Activated CD8-positive, alpha-beta T cell treated with anti-CD3 and anti-CD28 coated beads, Interleukin-2, amount 10 ng/mL, durations not matched to agents 7 days and 5 days (primary cell): ENCODE measurements at regions not wholly inside any gene's neighbourhood (a gene's known extent, or its start where the extent isn't known, plus 50 kb on each side); places are given as distances from the start of the nearest gene placed in this dataset.

ENCODE experiments used
- ATAC-seq: fragments of 150-1000 bp; cut with Tn5 transposase; one replicate; pipeline ENCODE4 v1.10.0; 2021; ENCODE audit warnings: moderate library complexity
- CTCF ChIA-PET: fragments of 350-600 bp; sonication (Branson Sonifier 250); formaldehyde crosslinking; loops from one replicate; lab custom pipeline; 2021; ENCODE audit warnings: antibody characterized with exemption; lab: Charles Lee
- POLR2A ChIA-PET: fragments of 350-600 bp; sonication (Branson Sonifier 250); formaldehyde crosslinking; loops from one replicate; lab custom pipeline; 2021; ENCODE audit warnings: antibody characterized with exemption; lab: Charles Lee
- DNase-seq: peaks from one replicate; pipeline ENCODE4 v3.0.0-alpha.2; 2020
- H3K27ac Mint-ChIP-seq: one replicate; pipeline ENCODE4 v1.8.0; 2021; ENCODE audit warnings: mild to moderate bottlenecking, mixed read lengths
- H3K27me3 Mint-ChIP-seq: one replicate; pipeline ENCODE4 v1.8.0; 2021; ENCODE audit warnings: low read depth, mixed read lengths
- H3K36me3 Mint-ChIP-seq: one replicate; pipeline ENCODE4 v1.8.0; 2021; ENCODE audit warnings: low read depth, mixed read lengths
- H3K4me1 Mint-ChIP-seq: one replicate; pipeline ENCODE4 v1.8.0; 2021; ENCODE audit warnings: low read depth, mixed read lengths
- H3K4me3 Mint-ChIP-seq: one replicate; pipeline ENCODE4 v1.8.0; 2021; ENCODE audit warnings: mild to moderate bottlenecking, mixed read lengths
- H3K9me3 Mint-ChIP-seq: one replicate; pipeline ENCODE4 v1.8.0; 2022; ENCODE audit warnings: mixed read lengths; ENCODE audit not compliant: insufficient read depth

GRCh38 chr2:48126162-48126561 lies 188.3 kb upstream of the FOXN2 start:
- H3K27ac Mint-ChIP-seq = no peak overlapping the region
- H3K36me3 Mint-ChIP-seq = no peaks in the 10 kb centered on the region
- ChIA-PET POLR2A (no interaction called here), CTCF (no interaction called here)
- H3K4me3 Mint-ChIP-seq = no peak overlapping the region
- DNase-seq (no peak), ATAC-seq (no peak)
- no peaks in the 10 kb centered on the region for H3K27me3 Mint-ChIP-seq
- H3K9me3 Mint-ChIP-seq = no peaks in the 10 kb centered on the region
- H3K4me1 Mint-ChIP-seq = peaks cover 3% of the 10 kb centered on the region

- Mint-ChIP-seq H3K9me3 (no peaks in the 10 kb centered on the region), H3K27ac (no peak overlapping the region), H3K27me3 (no peaks in the 10 kb centered on the region), H3K4me3 (no peak overlapping the region), H3K36me3 (no peaks in the 10 kb centered on the region), H3K4me1 (no peaks in the 10 kb centered on the region)
- POLR2A ChIA-PET = no interaction called here
- CTCF ChIA-PET = no interaction called here
- DNase-seq = no peak
- no peak for ATAC-seq
These were observed 186.8 kb upstream of the FOXN2 start for GRCh38 chr2:48127612-48128191.

- Mint-ChIP-seq H3K36me3 (no peaks in the 10 kb centered on the region), H3K4me1 (no peaks in the 10 kb centered on the region), H3K9me3 (no peaks in the 10 kb centered on the region), H3K27me3 (no peaks in the 10 kb centered on the region), H3K27ac (no peak overlapping the region), H3K4me3 (no peak overlapping the region)
- CTCF ChIA-PET = interaction anchor here (0.6 to 1.4 kb wide), 2 partner anchors 10 to 11 kb away, joined by 3 read pairs; no protein-coding TSS in a partner anchor
- POLR2A ChIA-PET = no interaction called here
- ATAC-seq (no peak), DNase-seq (no peak)
These were observed 185.1 kb upstream of the FOXN2 start for GRCh38 chr2:48129293-48129950.

GRCh38 chr2:48131539-48132270 lies 182.8 kb upstream of the FOXN2 start:
- H3K27me3 Mint-ChIP-seq = no peaks in the 10 kb centered on the region
- ChIA-PET CTCF (no interaction called here), POLR2A (no interaction called here)
- H3K27ac Mint-ChIP-seq = no peak overlapping the region
- no peak overlapping the region for H3K4me3 Mint-ChIP-seq
- no peak for ATAC-seq
- no peaks in the 10 kb centered on the region for H3K4me1 Mint-ChIP-seq
- H3K36me3 Mint-ChIP-seq = no peaks in the 10 kb centered on the region
- H3K9me3 Mint-ChIP-seq = no peaks in the 10 kb centered on the region
- DNase-seq = no peak

GRCh38 chr2:48132271-48132625 lies 182.2 kb upstream of the FOXN2 start:
- Mint-ChIP-seq H3K36me3 (no peaks in the 10 kb centered on the region), H3K4me3 (no peak overlapping the region), H3K27me3 (no peaks in the 10 kb centered on the region), H3K4me1 (no peaks in the 10 kb centered on the region), H3K27ac (no peak overlapping the region), H3K9me3 (no peaks in the 10 kb centered on the region)
- ATAC-seq (no peak), DNase-seq (no peak)
- CTCF ChIA-PET = no interaction called here
- POLR2A ChIA-PET = no interaction called here

GRCh38 chr2:48134704-48135103 lies 179.8 kb upstream of the FOXN2 start:
- DNase-seq = no peak
- Mint-ChIP-seq H3K27me3 (no peaks in the 10 kb centered on the region), H3K4me1 (no peaks in the 10 kb centered on the region), H3K9me3 (no peaks in the 10 kb centered on the region), H3K27ac (no peak overlapping the region), H3K4me3 (no peak overlapping the region), H3K36me3 (no peaks in the 10 kb centered on the region)
- ATAC-seq = no peak
- ChIA-PET POLR2A (no interaction called here), CTCF (interaction anchor here (1.3 kb wide), 1 partner anchor 28 kb away, joined by 4 read pairs; no protein-coding TSS in a partner anchor)

- H3K4me1 Mint-ChIP-seq = no peaks in the 10 kb centered on the region
- H3K36me3 Mint-ChIP-seq = no peaks in the 10 kb centered on the region
- ChIA-PET CTCF (interaction anchor here (1.3 kb wide), 1 partner anchor 29 kb away, joined by 4 read pairs; no protein-coding TSS in a partner anchor), POLR2A (no interaction called here)
- ATAC-seq (no peak), DNase-seq (no peak)
- H3K9me3 Mint-ChIP-seq = no peaks in the 10 kb centered on the region
- no peak overlapping the region for H3K27ac Mint-ChIP-seq
- H3K27me3 Mint-ChIP-seq = peaks cover 3% of the 10 kb centered on the region
- H3K4me3 Mint-ChIP-seq = no peak overlapping the region
These were observed 178.7 kb upstream of the FOXN2 start for GRCh38 chr2:48135797-48136196.

GRCh38 chr2:48137829-48138228 lies 176.7 kb upstream of the FOXN2 start:
- ATAC-seq = no peak
- DNase-seq = no peak
- Mint-ChIP-seq H3K36me3 (no peaks in the 10 kb centered on the region), H3K4me1 (no peaks in the 10 kb centered on the region), H3K27ac (no peak overlapping the region), H3K27me3 (peaks cover 5% of the 10 kb centered on the region), H3K9me3 (no peaks in the 10 kb centered on the region), H3K4me3 (no peak overlapping the region)
- CTCF ChIA-PET = no interaction called here
- POLR2A ChIA-PET = no interaction called here

- H3K36me3 Mint-ChIP-seq = no peaks in the 10 kb centered on the region
- H3K27me3 Mint-ChIP-seq = peaks cover 5% of the 10 kb centered on the region
- ChIA-PET CTCF (no interaction called here), POLR2A (no interaction called here)
- no peak overlapping the region for H3K27ac Mint-ChIP-seq
- DNase-seq (no peak), ATAC-seq (peak; percentile 42)
- H3K4me3 Mint-ChIP-seq = no peak overlapping the region
- H3K4me1 Mint-ChIP-seq = no peaks in the 10 kb centered on the region
- no peaks in the 10 kb centered on the region for H3K9me3 Mint-ChIP-seq
These were observed 175.6 kb upstream of the FOXN2 start for GRCh38 chr2:48138898-48139297.

- H3K9me3 Mint-ChIP-seq = no peaks in the 10 kb centered on the region
- H3K27me3 Mint-ChIP-seq = peaks cover 5% of the 10 kb centered on the region
- CTCF ChIA-PET = no interaction called here
- H3K4me1 Mint-ChIP-seq = peaks cover 13% of the 10 kb centered on the region
- no peak overlapping the region for H3K27ac Mint-ChIP-seq
- ATAC-seq (no peak), DNase-seq (no peak)
- peaks cover 5% of the 10 kb centered on the region for H3K36me3 Mint-ChIP-seq
- no peak overlapping the region for H3K4me3 Mint-ChIP-seq
- POLR2A ChIA-PET = no interaction called here
These were observed 173.9 kb upstream of the FOXN2 start for GRCh38 chr2:48140586-48140985.

GRCh38 chr2:48144777-48145176 lies 169.7 kb upstream of the FOXN2 start:
- H3K9me3 Mint-ChIP-seq = no peaks in the 10 kb centered on the region
- peak; percentile 28 for DNase-seq
- no peak for ATAC-seq
- H3K27me3 Mint-ChIP-seq = peaks cover 5% of the 10 kb centered on the region
- H3K4me3 Mint-ChIP-seq = no peak overlapping the region
- peaks cover 7% of the 10 kb centered on the region for H3K36me3 Mint-ChIP-seq
- CTCF ChIA-PET = interaction anchor here (1.5 kb wide), 1 partner anchor 38 kb away, joined by 4 read pairs; no protein-coding TSS in a partner anchor
- peaks cover 25% of the 10 kb centered on the region for H3K4me1 Mint-ChIP-seq
- POLR2A ChIA-PET = interaction anchor here (0.7 kb wide), 1 partner anchor 36 kb away, joined by 3 read pairs; no protein-coding TSS in a partner anchor
- peak overlapping the region; percentile 71 for H3K27ac Mint-ChIP-seq

GRCh38 chr2:48145845-48146452 lies 168.5 kb upstream of the FOXN2 start:
- Mint-ChIP-seq H3K9me3 (no peaks in the 10 kb centered on the region), H3K27me3 (peaks cover 3% of the 10 kb centered on the region), H3K4me3 (no peak overlapping the region), H3K36me3 (peaks cover 7% of the 10 kb centered on the region), H3K27ac (peak overlapping the region; percentile 19), H3K4me1 (peaks cover 25% of the 10 kb centered on the region)
- DNase-seq (no peak), ATAC-seq (no peak)
- POLR2A ChIA-PET = no interaction called here
- CTCF ChIA-PET = interaction anchor here (1.5 kb wide), 1 partner anchor 39 kb away, joined by 4 read pairs; no protein-coding TSS in a partner anchor
